Prostate gland (tissue), 2 donors: ENCODE measurements at regions not wholly inside any gene's neighbourhood (a gene's known extent, or its start where the extent isn't known, plus 50 kb on each side); places are given as distances from the start of the nearest gene placed in this dataset.
"Not testable (repeated sequence)": the region's sequence is repeated elsewhere in the genome, so short reads cannot be mapped to it uniquely, and the experiment has no call there.

ENCODE experiments used
- DNase-seq: peaks from one replicate; pipeline ENCODE4 v3.0.0-alpha.2; 2019; ENCODE audit warnings: low spot score
- H3K27ac ChIP-seq, 2 donors: fragments of 200-600 bp; sonication (generic); 2 replicates each; pipeline ENCODE4 v1.5.1; 2017 to 2019
- H3K27me3 ChIP-seq: fragments of 200-600 bp; sonication (generic); replicated peaks from 2 replicates; pipeline ENCODE4 v1.5.1; 2019; ENCODE audit not compliant: insufficient read depth
- H3K36me3 ChIP-seq, 2 donors: fragments of 200-600 bp; sonication (generic); 1 replicate in 1 of 2; 2 replicates in 1 of 2; pipeline versions ENCODE4 v1.5.1 to v1.8.1; 2017 to 2019
- H3K4me1 ChIP-seq: fragments of 200-600 bp; sonication (generic); replicated peaks from 2 replicates; pipeline ENCODE4 v1.5.1; 2019
- H3K4me3 ChIP-seq, 2 donors: fragments of 200-600 bp; sonication (generic); 2 replicates each; pipeline ENCODE4 v1.5.1; 2017 to 2019
- H3K9me3 ChIP-seq: fragments of 200-600 bp; sonication (generic); 2 replicates; pipeline ENCODE4 v1.5.1; 2017
- CTCF ChIP-seq, 4 experiments: fragments of 200-600 bp in 2 of 4; fragments of 450-650 bp in 2 of 4; sonication (generic) in 2 of 4; IDR thresholded peaks; 1 replicate in 3 of 4; 2 replicates in 1 of 4; pipeline ENCODE4 v1.5.1; 2016 to 2019; ENCODE audit warnings: antibody characterized with exemption in 4 of 4, mild to moderate bottlenecking in 2 of 4, moderate library complexity in 2 of 4
- POLR2A ChIP-seq: fragments of 450-650 bp; IDR thresholded peaks from one replicate; pipeline ENCODE4 v1.6.1; 2016; ENCODE audit warnings: antibody characterized with exemption, mild to moderate bottlenecking
- POLR2AphosphoS5 ChIP-seq: sonication (generic); formaldehyde crosslinking; IDR thresholded peaks from one replicate; pipeline ENCODE4 v1.6.1; 2017; ENCODE audit warnings: antibody characterized with exemption
- WGBS: methylation state at CpG from one replicate; pipeline ENCODE4 v1.1.5; 2018; 5-methylcytosine and 5-hydroxymethylcytosine counted together
- intact Hi-C: fragments of 100-400 bp; cut with DNase I; formaldehyde crosslinking; loops from one replicate; pipeline ENCODE4 v1.14.2; 2022

GRCh38 chr5:18660511-18660910 is 1026.3 kb downstream of the TAF11L14 start:
- Histone ChIP-seq H3K27ac (no peak overlapping the region), H3K27me3 (no peaks in the 10 kb centered on the region), H3K9me3 (no peaks in the 10 kb centered on the region), H3K4me1 (no peaks in the 10 kb centered on the region), H3K36me3 (no peaks in the 10 kb centered on the region), H3K4me3 (no peak overlapping the region)
- intact Hi-C loops = no loop called here
- TF ChIP-seq POLR2AphosphoS5 = no peak
- TF ChIP-seq POLR2A = no peak
- no peak for TF ChIP-seq CTCF (IDR thresholded peaks at IDR 0.05)
- DNase-seq = no peak

GRCh38 chr5:18662231-18662630 is 1028.0 kb downstream of the TAF11L14 start:
- TF ChIP-seq POLR2A = no peak
- no peak for TF ChIP-seq POLR2AphosphoS5
- TF ChIP-seq CTCF (IDR thresholded peaks at IDR 0.05) = no peak
- Histone ChIP-seq H3K4me1 (no peaks in the 10 kb centered on the region), H3K9me3 (no peaks in the 10 kb centered on the region), H3K4me3 (no peak overlapping the region), H3K27me3 (no peaks in the 10 kb centered on the region), H3K27ac (no peak overlapping the region), H3K36me3 (no peaks in the 10 kb centered on the region)
- 92% methylated on average over 2 of the region's 2 CpGs for WGBS
- intact Hi-C loops = no loop called here
- DNase-seq = no peak

GRCh38 chr5:18674212-18674611 is 1040.0 kb downstream of the TAF11L14 start:
- H3K27me3 ChIP-seq, intact Hi-C loops, H3K36me3 ChIP-seq, H3K9me3 ChIP-seq, H3K4me3 ChIP-seq, DNase-seq, H3K27ac ChIP-seq, H3K4me1 ChIP-seq: not testable (repeated sequence)
- 82% methylated on average over 2 of the region's 4 CpGs for WGBS

- DNase-seq = no peak
- H3K36me3 ChIP-seq = no peaks in the 10 kb centered on the region
- intact Hi-C loops = no loop called here
- no peaks in the 10 kb centered on the region for H3K4me1 ChIP-seq
- WGBS = 87% methylated on average over 2 of the region's 2 CpGs
- TF ChIP-seq CTCF (IDR thresholded peaks at IDR 0.05) (no peak), POLR2A (no peak), POLR2AphosphoS5 (no peak)
- no peaks in the 10 kb centered on the region for H3K9me3 ChIP-seq
- no peak overlapping the region for H3K4me3 ChIP-seq
- H3K27me3 ChIP-seq = no peaks in the 10 kb centered on the region
- H3K27ac ChIP-seq = no peak overlapping the region
Observed at GRCh38 chr5:18675041-18675440, 1040.8 kb downstream of the TAF11L14 start.

GRCh38 chr5:18686253-18686652 is 1052.0 kb downstream of the TAF11L14 start:
- H3K4me3 ChIP-seq = no peak overlapping the region
- intact Hi-C loops = no loop called here
- 92% methylated on average over 3 of the region's 3 CpGs for WGBS
- no peaks in the 10 kb centered on the region for H3K9me3 ChIP-seq
- no peaks in the 10 kb centered on the region for H3K4me1 ChIP-seq
- no peaks in the 10 kb centered on the region for H3K36me3 ChIP-seq
- no peak for TF ChIP-seq POLR2A
- TF ChIP-seq POLR2AphosphoS5 = no peak
- TF ChIP-seq CTCF (IDR thresholded peaks at IDR 0.05) = no peak
- no peaks in the 10 kb centered on the region for H3K27me3 ChIP-seq
- H3K27ac ChIP-seq = no peak overlapping the region
- no peak for DNase-seq
